Kidney (tissue), 13 donors: ENCODE measurements at regions not wholly inside any gene's neighbourhood (a gene's known extent, or its start where the extent isn't known, plus 50 kb on each side); places are given as distances from the start of the nearest gene placed in this dataset.

Experiments used
- DNase-seq, 5 donors: peaks; one replicate each; pipeline ENCODE4 v3.0.0-alpha.2; 2013 to 2020
- FAIRE-seq: peaks from 2 replicates; lab custom pipeline; 2012; peaks lifted over from hg19 to GRCh38; lab: Jason Lieb, UNC
- H3K27ac ChIP-seq, 2 donors: one replicate each; pipeline ENCODE4 v1.7.0; 2013; ENCODE audit warnings: low read depth in 2 of 2, low read length in 2 of 2, inconsistent platforms in 1 of 2
- H3K27me3 ChIP-seq: one replicate; pipeline ENCODE4 v1.7.1; 2013; ENCODE audit warnings: low read length, inconsistent platforms; ENCODE audit not compliant: control insufficient read depth, insufficient read depth
- H3K36me3 ChIP-seq, 3 donors: one replicate each; pipeline versions ENCODE4 v1.7.0 to v1.7.1; 2013; ENCODE audit warnings: low read length in 3 of 3, control low read depth in 1 of 3, inconsistent platforms in 1 of 3; ENCODE audit not compliant: insufficient read depth in 3 of 3, control insufficient read depth in 2 of 3
- H3K4me1 ChIP-seq, 3 donors: one replicate each; pipeline versions ENCODE4 v1.7.0 to v1.7.1; 2013; ENCODE audit warnings: low read length in 3 of 3, inconsistent platforms in 1 of 3, low read depth in 1 of 3; ENCODE audit not compliant: control insufficient read depth in 2 of 3, insufficient read depth in 2 of 3
- H3K4me3 ChIP-seq, 3 donors: one replicate each; pipeline versions ENCODE4 v1.7.0 to v1.8.1; 2013; ENCODE audit warnings: low read length in 3 of 3, control low read depth in 1 of 3, inconsistent platforms in 1 of 3
- H3K9ac ChIP-seq, 3 donors: one replicate each; pipeline versions ENCODE4 v1.7.0 to v1.7.1; 2013; ENCODE audit warnings: low read length in 3 of 3, control low read depth in 1 of 3, inconsistent platforms in 1 of 3
- H3K9me3 ChIP-seq, 3 donors: one replicate each; pipeline versions ENCODE4 v1.7.0 to v1.7.1; 2013; ENCODE audit warnings: low read length in 3 of 3, control low read depth in 1 of 3, inconsistent platforms in 1 of 3; ENCODE audit not compliant: control insufficient read depth in 2 of 3, insufficient read depth in 1 of 3
- CTCF ChIP-seq: IDR thresholded peaks from 3 replicates; pipeline ENCODE4 v1.5.1; 2012; ENCODE audit warnings: mild to moderate bottlenecking, moderate library complexity, borderline replicate concordance; ENCODE audit not compliant: insufficient read depth; ENCODE audit errors: extremely low read depth
- intact Hi-C: fragments of 100-400 bp; cut with DNase I; formaldehyde crosslinking; loops from one replicate; pipeline ENCODE4 v1.11.1; 2022
- donor health status: control.
- donor health status: control.
- donor health status: control.
- donor health status: control.
- donor health status: control.
- donor health status: DM: yes; HTN: yes; CAD: no.
- donor health status: Normal renal cell carcinoma (clear cell type).

GRCh38 chr16:9462984-9463383, 371.5 kb downstream of the HAPSTR1 start:
- DNase-seq (peak in 1 of 5 donors; percentile 4), FAIRE-seq (no peak)
- intact Hi-C loops: no loop called here
- TF ChIP-seq CTCF: no peak
- Histone ChIP-seq H3K9me3 (no peaks in the 10 kb centered on the region), H3K36me3 (no peaks in the 10 kb centered on the region), H3K9ac (no peak overlapping the region), H3K27ac (no peak overlapping the region), H3K27me3 (no peaks in the 10 kb centered on the region), H3K4me3 (no peak overlapping the region), H3K4me1 (no peaks in the 10 kb centered on the region)

DNA sequence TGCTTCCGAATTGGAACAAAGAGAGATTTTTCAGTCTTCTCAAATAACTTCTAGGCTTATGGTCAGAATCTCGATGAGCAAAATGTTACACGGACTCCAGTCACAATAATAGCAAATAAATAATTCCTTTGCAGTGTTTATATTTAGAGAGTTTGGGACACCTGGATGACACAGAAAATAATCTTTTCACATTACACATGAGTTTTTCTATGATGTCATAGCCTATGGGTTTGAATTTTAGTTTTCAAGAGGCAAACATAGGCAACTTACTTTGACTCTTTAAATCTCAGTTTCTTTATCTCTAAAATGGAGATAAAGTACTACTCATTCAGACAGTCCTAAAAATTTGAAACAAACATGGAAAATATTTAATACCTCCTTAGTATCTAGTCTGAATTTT, 372.0 kb downstream of the HAPSTR1 start:
- H3K27me3 ChIP-seq: no peaks in the 10 kb centered on the region
- no peak overlapping the region for H3K4me3 ChIP-seq
- intact Hi-C loops: no loop called here
- TF ChIP-seq CTCF: no peak
- no peaks in the 10 kb centered on the region for H3K36me3 ChIP-seq
- H3K9ac ChIP-seq: no peak overlapping the region
- DNase-seq: no peak
- no peaks in the 10 kb centered on the region for H3K9me3 ChIP-seq
- H3K4me1 ChIP-seq: no peaks in the 10 kb centered on the region
- FAIRE-seq: no peak
- no peak overlapping the region for H3K27ac ChIP-seq

DNA sequence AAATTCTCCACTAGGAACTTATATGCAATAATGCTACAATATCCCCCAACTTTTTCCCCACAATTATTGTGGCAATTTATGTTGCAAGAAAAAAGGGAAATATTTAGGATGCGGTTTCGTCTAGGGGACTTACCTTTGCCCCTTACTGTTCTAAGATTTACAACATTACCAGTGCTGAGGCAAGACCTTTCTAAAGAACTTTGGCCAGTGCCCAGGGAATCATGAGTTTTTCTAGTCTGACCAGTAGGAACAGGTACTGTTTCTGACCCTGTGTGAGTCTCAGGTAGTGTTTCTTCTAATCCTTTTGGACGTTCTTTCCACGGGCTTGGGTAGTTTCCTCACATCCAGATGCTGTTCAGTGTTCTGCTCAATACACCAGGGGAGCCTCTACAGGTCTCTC, 373.7 kb downstream of the HAPSTR1 start:
- Histone ChIP-seq H3K9ac (no peak overlapping the region), H3K4me3 (no peak overlapping the region), H3K9me3 (no peaks in the 10 kb centered on the region), H3K36me3 (no peaks in the 10 kb centered on the region), H3K27ac (no peak overlapping the region), H3K27me3 (no peaks in the 10 kb centered on the region), H3K4me1 (no peaks in the 10 kb centered on the region)
- FAIRE-seq: no peak
- no peak for TF ChIP-seq CTCF
- intact Hi-C loops: no loop called here
- peak in 1 of 5 donors; percentile 25 for DNase-seq

GRCh38 chr16:9469512-9469911, 378.1 kb downstream of the HAPSTR1 start:
- no peak for FAIRE-seq
- H3K9ac ChIP-seq: no peak overlapping the region
- H3K4me3 ChIP-seq: no peak overlapping the region
- no peak for TF ChIP-seq CTCF
- H3K27me3 ChIP-seq: no peaks in the 10 kb centered on the region
- no peak for DNase-seq
- intact Hi-C loops: no loop called here
- no peaks in the 10 kb centered on the region for H3K4me1 ChIP-seq
- H3K9me3 ChIP-seq: no peaks in the 10 kb centered on the region
- no peaks in the 10 kb centered on the region for H3K36me3 ChIP-seq
- no peak overlapping the region for H3K27ac ChIP-seq
